ENCODE measurements at regions not wholly inside any gene's neighbourhood (a gene's known extent, or its start where the extent isn't known, plus 50 kb on each side); places are given as distances from the start of the nearest gene placed in this dataset.

DNA sequence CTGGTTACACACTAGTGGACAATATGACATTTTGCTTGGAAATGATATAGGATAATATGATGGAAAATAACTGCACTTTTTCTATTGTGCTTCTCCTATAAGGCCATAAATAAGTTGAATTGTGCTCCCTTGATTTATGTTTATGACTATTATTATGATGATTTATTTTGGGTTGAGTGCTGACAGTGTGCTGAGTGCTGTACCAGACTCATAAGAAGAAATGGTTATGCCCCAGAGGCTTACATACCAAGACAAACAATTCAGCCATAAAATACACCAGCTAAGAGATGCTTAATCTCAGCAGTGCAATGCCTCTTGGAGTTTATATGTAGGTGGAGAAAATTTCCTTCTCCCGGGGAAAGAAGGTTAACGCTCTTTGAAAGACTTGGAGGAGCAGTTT is 199.8 kb upstream of the NOCT start:
- TF ChIP-seq, protein P1, sequence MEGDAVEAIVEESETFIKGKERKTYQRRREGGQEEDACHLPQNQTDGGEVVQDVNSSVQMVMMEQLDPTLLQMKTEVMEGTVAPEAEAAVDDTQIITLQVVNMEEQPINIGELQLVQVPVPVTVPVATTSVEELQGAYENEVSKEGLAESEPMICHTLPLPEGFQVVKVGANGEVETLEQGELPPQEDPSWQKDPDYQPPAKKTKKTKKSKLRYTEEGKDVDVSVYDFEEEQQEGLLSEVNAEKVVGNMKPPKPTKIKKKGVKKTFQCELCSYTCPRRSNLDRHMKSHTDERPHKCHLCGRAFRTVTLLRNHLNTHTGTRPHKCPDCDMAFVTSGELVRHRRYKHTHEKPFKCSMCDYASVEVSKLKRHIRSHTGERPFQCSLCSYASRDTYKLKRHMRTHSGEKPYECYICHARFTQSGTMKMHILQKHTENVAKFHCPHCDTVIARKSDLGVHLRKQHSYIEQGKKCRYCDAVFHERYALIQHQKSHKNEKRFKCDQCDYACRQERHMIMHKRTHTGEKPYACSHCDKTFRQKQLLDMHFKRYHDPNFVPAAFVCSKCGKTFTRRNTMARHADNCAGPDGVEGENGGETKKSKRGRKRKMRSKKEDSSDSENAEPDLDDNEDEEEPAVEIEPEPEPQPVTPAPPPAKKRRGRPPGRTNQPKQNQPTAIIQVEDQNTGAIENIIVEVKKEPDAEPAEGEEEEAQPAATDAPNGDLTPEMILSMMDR (IDR thresholded peaks at IDR 0.05) = no peak

DNA sequence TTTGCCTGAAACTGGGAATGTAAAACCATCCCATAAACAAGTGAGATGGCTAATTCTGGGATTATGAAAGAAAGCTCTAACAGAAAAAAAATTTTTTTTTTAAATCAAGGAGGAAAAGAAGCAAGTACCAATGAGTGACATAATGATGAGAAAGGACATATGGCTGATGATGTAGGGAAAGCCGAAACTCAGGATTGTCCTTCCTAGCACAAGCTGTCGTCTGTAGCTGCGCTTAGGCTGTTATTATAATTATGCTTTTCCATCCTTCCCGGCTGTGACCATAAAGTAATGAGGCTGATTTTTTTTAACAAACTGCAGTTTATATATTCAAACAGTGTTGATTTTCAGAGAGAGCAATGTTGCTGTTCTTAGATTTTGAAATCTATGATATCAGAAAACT is 209.8 kb upstream of the NOCT start:
- TF ChIP-seq, protein P1 (IDR thresholded peaks at IDR 0.05) = no peak

DNA sequence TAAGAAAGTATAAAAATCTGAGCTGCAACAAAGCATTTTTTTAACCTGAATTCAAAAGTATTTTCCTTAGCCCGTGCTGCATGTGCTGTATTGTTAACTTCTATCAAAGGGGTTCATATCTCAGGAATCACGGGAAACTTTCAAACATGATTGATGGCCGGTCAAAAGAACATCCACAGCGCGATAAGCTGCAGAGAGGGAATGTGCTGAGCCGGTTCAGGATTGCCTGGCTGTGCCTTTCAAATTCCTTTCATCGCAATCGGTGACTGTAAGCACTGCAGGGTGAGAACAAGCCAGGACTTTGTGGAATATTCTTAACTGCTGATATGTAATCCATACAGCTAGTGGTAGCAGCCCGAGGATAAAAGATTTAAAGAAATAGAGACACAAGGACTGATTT is 210.9 kb upstream of the NOCT start:
- TF ChIP-seq, protein P1 (IDR thresholded peaks at IDR 0.05) = no peak

DNA sequence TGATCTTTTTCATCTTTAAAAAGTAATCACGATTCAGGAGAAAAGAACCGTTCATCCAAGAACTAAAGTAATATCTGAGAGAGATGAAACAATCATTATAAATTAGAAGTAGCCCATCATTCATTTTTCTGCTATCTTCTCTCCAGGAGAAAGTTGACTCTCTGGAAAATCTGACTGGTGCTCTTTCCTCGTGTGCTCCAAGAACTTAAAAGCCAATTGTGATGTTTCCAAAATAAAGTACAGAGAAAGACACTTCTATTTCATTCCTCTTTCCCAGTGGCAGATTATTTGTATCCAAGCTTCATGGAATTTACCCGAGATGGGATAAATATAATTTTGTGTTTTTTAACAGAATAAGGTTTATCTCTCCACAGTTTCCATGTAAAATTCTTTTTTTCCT is 212.5 kb upstream of the NOCT start:
- TF ChIP-seq, protein P1 (IDR thresholded peaks at IDR 0.05) = no peak

DNA sequence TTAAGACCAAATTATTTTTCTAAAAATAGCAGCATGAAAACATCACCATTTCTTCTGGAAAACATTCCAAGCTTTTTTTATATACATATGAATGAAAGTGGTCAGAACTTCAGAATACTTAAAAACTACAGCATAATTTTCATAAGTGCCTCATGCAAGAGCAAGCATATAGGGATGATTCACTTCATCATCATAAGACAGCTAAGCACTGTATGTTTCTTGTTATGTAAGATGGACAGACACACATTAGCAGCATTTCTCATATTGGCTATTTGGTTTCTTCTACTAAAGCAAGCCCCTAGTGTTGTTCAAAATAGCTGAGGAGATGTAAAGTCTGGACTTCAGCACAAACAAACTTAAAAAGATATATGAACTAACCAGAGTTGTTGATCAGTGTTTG is 213.1 kb upstream of the NOCT start:
- TF ChIP-seq, protein P1 (IDR thresholded peaks at IDR 0.05) = no peak

DNA sequence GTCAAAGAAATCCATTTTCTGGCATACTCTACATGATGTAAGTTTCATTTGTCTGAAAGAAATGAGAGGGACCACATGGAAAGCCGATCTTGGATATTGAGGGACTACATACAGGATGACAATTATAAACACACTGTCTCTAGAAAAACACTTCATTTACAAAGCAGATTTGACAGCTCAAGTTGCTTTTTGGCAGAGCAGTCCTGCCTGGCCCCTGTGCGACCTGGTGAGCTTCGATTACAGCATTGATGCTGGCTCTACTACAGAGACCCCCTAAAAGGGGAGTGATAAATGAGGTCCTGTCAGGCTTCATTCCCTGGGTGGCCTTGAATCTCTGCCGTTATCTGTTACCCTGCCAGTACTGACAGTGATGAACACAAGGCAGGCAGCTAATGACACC is 215.2 kb upstream of the NOCT start:
- TF ChIP-seq, protein P1 (IDR thresholded peaks at IDR 0.05) = no peak

DNA sequence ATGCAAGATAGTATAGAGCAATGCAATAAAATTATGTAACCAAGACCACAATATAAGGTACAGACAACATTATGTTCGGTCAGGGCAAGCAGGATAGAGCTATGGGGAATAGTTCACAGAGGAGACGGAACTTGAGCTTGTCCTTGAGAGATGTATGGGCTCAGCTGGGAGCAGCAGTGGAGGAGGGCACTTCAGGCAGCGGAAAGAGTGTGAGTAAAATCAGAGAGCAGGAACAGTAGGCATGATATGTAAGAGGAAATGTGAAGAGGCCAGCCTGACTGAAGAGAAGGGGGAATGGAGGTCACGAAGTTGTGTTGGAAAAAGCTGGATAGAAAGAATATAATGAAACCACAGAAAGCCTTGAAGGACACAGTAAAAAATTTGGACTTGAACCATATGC is 217.2 kb upstream of the NOCT start:
- TF ChIP-seq, protein P1 (IDR thresholded peaks at IDR 0.05) = no peak

DNA sequence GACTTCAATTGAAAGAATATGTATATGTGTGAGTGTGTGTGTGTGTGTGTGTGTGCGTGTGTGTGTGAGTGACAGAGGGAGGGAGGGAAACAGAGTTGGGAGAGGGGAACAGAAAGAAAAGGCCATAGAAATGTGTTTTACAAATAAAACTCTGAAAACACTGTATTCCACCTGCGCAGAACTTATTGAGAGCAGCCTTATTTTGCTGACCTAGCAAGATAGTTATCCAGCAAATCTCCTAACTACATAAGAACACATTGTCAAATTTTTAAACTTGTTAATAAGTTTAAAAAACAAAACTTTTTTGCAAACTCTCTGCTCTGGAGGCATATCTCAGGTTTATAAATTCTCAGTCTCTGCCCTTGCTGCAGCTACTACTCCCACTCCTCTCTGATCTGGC is 217.9 kb upstream of the NOCT start:
- TF ChIP-seq, protein P1 (IDR thresholded peaks at IDR 0.05) = no peak

All from LNCAP (cell line).